ENCODE measurements at regions not wholly inside any gene's neighbourhood (a gene's known extent, or its start where the extent isn't known, plus 50 kb on each side); places are given as distances from the start of the nearest gene placed in this dataset.

DNA sequence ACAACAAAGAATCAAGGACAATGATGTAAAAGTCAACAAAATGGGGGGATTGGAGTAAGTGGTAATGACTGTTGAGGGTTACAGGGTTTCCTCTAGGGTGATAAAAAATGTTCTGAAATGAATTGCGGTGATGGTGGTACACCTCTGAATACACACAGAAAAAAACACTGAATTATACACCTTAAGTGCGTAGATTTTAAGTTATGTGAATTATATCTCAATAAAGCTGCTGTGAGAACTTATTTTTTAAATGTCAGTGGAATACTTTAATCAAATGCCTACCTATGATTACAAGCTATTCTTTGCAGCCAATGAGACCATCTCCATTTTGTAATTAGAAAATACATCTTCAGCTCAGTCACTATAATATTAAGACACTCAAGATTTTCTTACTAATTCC is 53.5 kb downstream of the ZNF608 start:
- Histone ChIP-seq H3K27me3 (ENCODE audit: control insufficient read depth in 1 of 2, insufficient read depth in 2 of 2, low read length in 2 of 2) (no peaks in the 10 kb centered on the region), H3K4me1 (ENCODE audit: control insufficient read depth in 2 of 2, insufficient read depth in 2 of 2, low read length in 1 of 2) (no peaks in the 10 kb centered on the region), H3K4me3 (ENCODE audit: low read depth in 1 of 2, low read length in 2 of 2) (no peak overlapping the region), H3K9me3 (ENCODE audit: control insufficient read depth in 2 of 2, insufficient read depth in 1 of 2, low read depth in 1 of 2, low read length in 1 of 2) (no peaks in the 10 kb centered on the region), H3K27ac (ENCODE audit: low read depth in 2 of 2, low read length in 1 of 2) (no peak overlapping the region), H3K36me3 (ENCODE audit: control insufficient read depth in 2 of 2, insufficient read depth in 2 of 2, low read length in 1 of 2) (no peaks in the 10 kb centered on the region)
- WGBS, 2 donors = 95 to 96% methylated on average over 2 of the region's 2 CpGs

DNA sequence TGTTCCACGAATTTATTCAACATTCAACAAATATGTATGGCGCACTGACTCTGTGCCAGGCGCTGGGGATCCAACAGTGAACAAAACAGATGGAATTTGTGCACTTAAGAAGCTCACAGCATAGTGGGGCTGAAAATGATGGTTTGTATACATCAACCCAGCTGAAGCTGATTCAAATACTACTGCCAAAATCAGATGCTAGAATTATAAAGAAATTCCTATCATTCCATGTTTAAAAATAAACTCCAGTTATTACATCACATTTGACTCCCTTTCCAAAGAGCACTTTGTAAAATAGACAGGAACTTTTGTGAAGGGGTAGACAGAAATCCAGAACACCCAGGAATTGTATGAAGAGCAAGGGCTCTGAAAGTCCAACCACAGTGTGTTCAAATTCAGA is 54.1 kb downstream of the ZNF608 start:
- Histone ChIP-seq H3K4me3 (ENCODE audit: low read depth in 1 of 2, low read length in 2 of 2) (no peak overlapping the region), H3K36me3 (ENCODE audit: control insufficient read depth in 2 of 2, insufficient read depth in 2 of 2, low read length in 1 of 2) (no peaks in the 10 kb centered on the region), H3K4me1 (ENCODE audit: control insufficient read depth in 2 of 2, insufficient read depth in 2 of 2, low read length in 1 of 2) (no peaks in the 10 kb centered on the region), H3K27ac (ENCODE audit: low read depth in 2 of 2, low read length in 1 of 2) (no peak overlapping the region), H3K27me3 (ENCODE audit: control insufficient read depth in 1 of 2, insufficient read depth in 2 of 2, low read length in 2 of 2) (no peaks in the 10 kb centered on the region), H3K9me3 (ENCODE audit: control insufficient read depth in 2 of 2, insufficient read depth in 1 of 2, low read depth in 1 of 2, low read length in 1 of 2) (no peaks in the 10 kb centered on the region)
- 69 to 70% methylated on average over 3 of the region's 3 CpGs for WGBS, 2 donors

DNA sequence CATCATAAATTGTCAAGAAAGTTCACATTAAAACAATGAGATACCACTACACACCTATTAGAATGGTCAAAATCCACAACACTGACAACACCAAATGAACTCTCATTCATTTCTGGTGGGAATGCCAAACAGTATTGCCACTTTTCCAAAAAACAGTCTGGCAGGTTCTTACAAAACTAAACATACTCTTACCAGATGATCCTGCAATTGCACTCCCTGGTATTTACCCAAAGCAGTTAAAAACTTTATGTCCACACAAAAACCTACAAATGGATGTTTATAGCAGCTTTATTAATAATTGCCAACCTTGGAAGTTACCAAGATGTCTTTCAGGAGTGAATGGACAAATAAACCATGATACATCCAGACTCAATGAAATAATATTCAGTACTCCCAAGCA is 56.8 kb downstream of the ZNF608 start:
- no peak overlapping the region for H3K27ac ChIP-seq (ENCODE audit: low read depth in 2 of 2, low read length in 1 of 2)
- no peaks in the 10 kb centered on the region for H3K36me3 ChIP-seq (ENCODE audit: control insufficient read depth in 2 of 2, insufficient read depth in 2 of 2, low read length in 1 of 2)
- no peak overlapping the region for H3K4me3 ChIP-seq (ENCODE audit: low read depth in 1 of 2, low read length in 2 of 2)
- no peaks in the 10 kb centered on the region for H3K9me3 ChIP-seq (ENCODE audit: control insufficient read depth in 2 of 2, insufficient read depth in 1 of 2, low read depth in 1 of 2, low read length in 1 of 2)
- no peaks in the 10 kb centered on the region for H3K27me3 ChIP-seq (ENCODE audit: control insufficient read depth in 1 of 2, insufficient read depth in 2 of 2, low read length in 2 of 2)
- H3K4me1 ChIP-seq (ENCODE audit: control insufficient read depth in 2 of 2, insufficient read depth in 2 of 2, low read length in 1 of 2) = no peaks in the 10 kb centered on the region

DNA sequence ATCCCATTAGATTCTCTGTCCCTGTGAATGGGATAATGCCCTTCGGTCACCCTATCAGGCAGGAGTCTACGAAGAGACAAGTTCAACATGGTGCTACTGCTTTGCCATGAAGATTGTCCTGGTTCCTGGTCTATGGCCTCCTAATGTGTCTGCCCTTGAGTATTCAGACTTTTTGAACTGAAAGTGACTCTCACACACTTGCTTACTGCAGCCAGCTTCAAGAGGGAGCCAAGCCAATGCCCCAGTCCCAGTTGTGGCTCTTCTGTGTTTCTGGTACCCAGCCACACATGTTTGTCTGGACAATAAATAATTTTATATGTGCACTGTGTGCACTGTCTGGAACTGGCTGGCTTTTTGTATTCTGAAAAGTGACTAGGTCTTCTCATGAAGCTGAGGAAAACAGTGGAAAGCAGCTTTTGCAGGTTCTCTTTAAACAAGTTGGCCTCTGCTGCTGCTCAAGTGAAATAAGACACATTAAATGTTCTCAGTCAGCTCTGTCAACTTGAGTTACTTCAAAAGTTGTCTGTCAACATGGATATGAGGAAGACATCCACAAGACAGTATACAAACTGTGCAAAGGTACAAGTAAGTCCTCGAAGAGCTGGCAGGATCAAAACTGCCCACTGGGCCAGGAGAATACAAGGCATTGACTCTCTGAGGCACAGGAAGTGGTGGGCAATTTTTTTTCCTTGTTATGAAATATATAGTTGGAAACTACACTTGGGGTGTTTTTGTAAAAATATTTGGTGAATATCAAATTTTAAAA is 60.0 kb downstream of the ZNF608 start:
- Histone ChIP-seq H3K27ac (ENCODE audit: low read depth in 2 of 2, low read length in 1 of 2) (no peak overlapping the region), H3K4me1 (ENCODE audit: control insufficient read depth in 2 of 2, insufficient read depth in 2 of 2, low read length in 1 of 2) (no peaks in the 10 kb centered on the region), H3K27me3 (ENCODE audit: control insufficient read depth in 1 of 2, insufficient read depth in 2 of 2, low read length in 2 of 2) (no peaks in the 10 kb centered on the region), H3K36me3 (ENCODE audit: control insufficient read depth in 2 of 2, insufficient read depth in 2 of 2, low read length in 1 of 2) (no peaks in the 10 kb centered on the region), H3K9me3 (ENCODE audit: control insufficient read depth in 2 of 2, insufficient read depth in 1 of 2, low read depth in 1 of 2, low read length in 1 of 2) (no peaks in the 10 kb centered on the region), H3K4me3 (ENCODE audit: low read depth in 1 of 2, low read length in 2 of 2) (no peak overlapping the region)
- 85 to 90% methylated on average over 3 of the region's 3 CpGs for WGBS, 2 donors

DNA sequence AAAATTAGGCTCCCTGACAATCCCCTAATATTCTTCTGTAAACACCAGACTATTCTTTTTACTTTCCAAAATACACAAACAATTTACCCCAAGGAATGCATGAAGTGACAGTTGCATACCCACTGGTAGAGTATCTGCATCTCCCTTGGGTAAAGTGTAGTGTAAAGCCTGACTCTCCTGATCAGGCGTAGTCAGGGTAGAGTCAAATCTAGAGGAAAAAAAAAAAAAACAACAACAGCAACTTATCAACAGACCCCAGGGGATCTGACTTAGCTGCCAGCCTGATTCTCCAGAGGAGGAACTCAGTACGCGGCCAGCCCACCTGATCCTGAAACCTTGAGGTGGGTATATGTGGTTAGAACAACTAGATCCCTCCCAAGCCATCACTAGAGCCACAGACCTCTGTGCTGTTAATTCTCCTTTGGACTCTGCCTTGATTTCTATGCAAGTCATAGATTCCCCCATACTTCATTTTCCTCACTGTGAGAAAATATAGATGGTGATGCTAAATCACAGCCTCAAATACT is 61.0 kb downstream of the ZNF608 start:
- Histone ChIP-seq H3K36me3 (ENCODE audit: control insufficient read depth in 2 of 2, insufficient read depth in 2 of 2, low read length in 1 of 2) (no peaks in the 10 kb centered on the region), H3K4me3 (ENCODE audit: low read depth in 1 of 2, low read length in 2 of 2) (no peak overlapping the region), H3K27ac (ENCODE audit: low read depth in 2 of 2, low read length in 1 of 2) (no peak overlapping the region), H3K4me1 (ENCODE audit: control insufficient read depth in 2 of 2, insufficient read depth in 2 of 2, low read length in 1 of 2) (no peaks in the 10 kb centered on the region), H3K9me3 (ENCODE audit: control insufficient read depth in 2 of 2, insufficient read depth in 1 of 2, low read depth in 1 of 2, low read length in 1 of 2) (no peaks in the 10 kb centered on the region), H3K27me3 (ENCODE audit: control insufficient read depth in 1 of 2, insufficient read depth in 2 of 2, low read length in 2 of 2) (no peaks in the 10 kb centered on the region)
- 93 to 96% methylated on average over 3 of the region's 3 CpGs for WGBS, 2 donors

DNA sequence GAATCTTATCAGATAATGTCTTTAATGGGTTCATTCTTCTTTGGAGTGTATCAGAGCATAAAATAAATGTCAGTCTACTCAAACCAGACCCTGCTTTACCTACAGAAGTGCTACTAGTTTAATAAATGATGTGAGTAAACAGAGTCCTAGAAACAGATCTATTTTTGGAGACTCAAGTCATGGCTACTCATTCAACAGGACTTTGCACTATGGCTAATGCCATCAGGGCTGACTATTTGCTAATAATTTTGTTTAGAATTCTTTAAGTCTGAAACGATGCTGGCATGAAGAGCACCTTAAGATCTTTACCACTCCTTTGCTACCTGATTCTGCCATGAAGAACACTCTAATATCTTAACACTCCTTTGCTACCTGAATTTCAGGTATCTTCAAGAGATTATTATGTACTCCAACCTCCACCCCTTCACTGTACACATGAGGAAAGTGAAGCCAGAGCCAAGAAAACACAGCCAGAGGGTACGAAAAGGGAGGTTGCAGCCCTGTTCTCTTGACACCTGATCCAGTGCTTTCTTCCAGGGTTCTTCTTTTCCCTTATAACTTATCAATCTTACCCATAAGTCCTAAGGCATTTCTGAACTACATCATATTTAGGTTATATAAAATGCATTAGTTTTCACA is 62.4 kb downstream of the ZNF608 start:
- H3K4me1 ChIP-seq (ENCODE audit: control insufficient read depth in 2 of 2, insufficient read depth in 2 of 2, low read length in 1 of 2) = no peaks in the 10 kb centered on the region
- H3K36me3 ChIP-seq (ENCODE audit: control insufficient read depth in 2 of 2, insufficient read depth in 2 of 2, low read length in 1 of 2) = no peaks in the 10 kb centered on the region

DNA sequence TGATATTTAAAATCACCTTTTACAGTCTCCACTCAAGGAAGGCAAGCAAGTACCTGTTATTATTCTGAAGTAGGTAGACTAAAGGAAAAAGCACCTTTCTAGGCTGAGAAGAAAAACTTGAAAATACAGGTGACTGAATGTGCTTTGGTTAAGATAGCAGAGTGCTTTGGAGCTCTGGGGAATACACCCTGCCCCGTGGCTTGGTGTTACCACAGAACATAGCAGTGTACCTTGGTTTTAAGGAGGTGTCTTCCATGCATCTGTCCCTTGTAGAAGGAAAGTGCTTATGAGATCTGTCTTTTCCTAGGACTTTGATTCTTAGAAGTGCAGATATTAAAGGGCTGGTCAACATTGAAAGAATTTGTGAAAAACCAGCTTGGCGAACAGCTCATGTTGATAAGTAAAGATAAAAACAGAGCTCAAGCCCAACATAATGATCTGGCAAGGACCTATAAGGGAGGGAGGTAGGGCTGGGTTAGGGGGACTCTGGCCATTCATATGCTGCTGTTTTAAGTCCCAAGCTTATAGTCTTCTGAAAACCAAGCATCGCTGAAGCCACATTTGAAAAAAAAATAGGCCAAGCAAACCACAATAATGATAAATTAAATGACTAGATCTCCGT is 66.8 kb downstream of the ZNF608 start:
- H3K9me3 ChIP-seq (ENCODE audit: control insufficient read depth in 2 of 2, insufficient read depth in 1 of 2, low read depth in 1 of 2, low read length in 1 of 2) = no peaks in the 10 kb centered on the region
- H3K36me3 ChIP-seq (ENCODE audit: control insufficient read depth in 2 of 2, insufficient read depth in 2 of 2, low read length in 1 of 2) = no peaks in the 10 kb centered on the region
- WGBS, 2 donors = 72 to 93% methylated on average over 4 of the region's 4 CpGs
- no peak overlapping the region for H3K27ac ChIP-seq (ENCODE audit: low read depth in 2 of 2, low read length in 1 of 2)
- no peaks in the 10 kb centered on the region for H3K27me3 ChIP-seq (ENCODE audit: control insufficient read depth in 1 of 2, insufficient read depth in 2 of 2, low read length in 2 of 2)
- H3K4me3 ChIP-seq (ENCODE audit: low read depth in 1 of 2, low read length in 2 of 2) = no peak overlapping the region
- H3K4me1 ChIP-seq (ENCODE audit: control insufficient read depth in 2 of 2, insufficient read depth in 2 of 2, low read length in 1 of 2) = peaks cover 0 to 3% of the 10 kb centered on the region in 2 donors

More for the DNA sequence above, 62.4 kb downstream of the ZNF608 start:
- WGBS, 2 donors = 50 to 58% methylated on average over 2 of the region's 2 CpGs
- Histone ChIP-seq H3K9me3 (ENCODE audit: control insufficient read depth in 2 of 2, insufficient read depth in 1 of 2, low read depth in 1 of 2, low read length in 1 of 2) (no peaks in the 10 kb centered on the region), H3K4me3 (ENCODE audit: low read depth in 1 of 2, low read length in 2 of 2) (no peak overlapping the region), H3K27me3 (ENCODE audit: control insufficient read depth in 1 of 2, insufficient read depth in 2 of 2, low read length in 2 of 2) (no peaks in the 10 kb centered on the region), H3K27ac (ENCODE audit: low read depth in 2 of 2, low read length in 1 of 2) (peak overlapping the region in 1 of 2 donors; percentile 27)

DNA sequence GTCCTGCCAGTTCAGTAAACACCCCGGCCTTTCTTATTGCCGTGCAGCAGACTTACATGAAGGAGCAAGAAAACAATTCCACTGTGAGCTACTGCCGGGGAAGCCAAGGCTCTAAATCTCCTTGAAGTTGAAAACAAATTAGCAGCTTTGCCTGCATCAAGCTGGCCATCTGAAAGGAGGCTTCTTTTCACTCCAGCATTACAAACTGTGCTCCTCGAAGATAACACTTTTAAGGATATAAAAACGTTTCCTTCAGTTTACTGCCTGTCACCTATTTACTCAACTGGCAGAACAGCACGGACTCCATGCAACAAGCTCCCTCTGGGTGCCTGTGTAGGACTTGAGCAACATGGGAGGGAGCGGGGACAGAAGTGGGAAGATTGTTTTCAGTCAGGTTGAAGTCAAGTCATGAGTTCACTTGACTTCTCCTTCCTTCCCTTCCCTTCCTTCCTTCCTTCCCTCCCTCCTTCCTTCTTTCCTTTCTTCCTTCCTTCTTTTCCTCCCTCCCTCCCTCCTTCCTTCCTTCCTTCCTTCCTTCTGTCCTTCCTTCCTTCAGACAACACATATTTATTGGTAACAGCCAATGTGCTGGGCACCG is 67.4 kb downstream of the ZNF608 start:
- Histone ChIP-seq H3K27ac (ENCODE audit: low read depth in 2 of 2, low read length in 1 of 2) (peak overlapping the region in 1 of 2 donors; percentile 22), H3K9me3 (ENCODE audit: control insufficient read depth in 2 of 2, insufficient read depth in 1 of 2, low read depth in 1 of 2, low read length in 1 of 2) (no peaks in the 10 kb centered on the region), H3K36me3 (ENCODE audit: control insufficient read depth in 2 of 2, insufficient read depth in 2 of 2, low read length in 1 of 2) (peaks cover 0 to 2% of the 10 kb centered on the region in 2 donors), H3K27me3 (ENCODE audit: control insufficient read depth in 1 of 2, insufficient read depth in 2 of 2, low read length in 2 of 2) (no peaks in the 10 kb centered on the region), H3K4me3 (ENCODE audit: low read depth in 1 of 2, low read length in 2 of 2) (no peak overlapping the region), H3K4me1 (ENCODE audit: control insufficient read depth in 2 of 2, insufficient read depth in 2 of 2, low read length in 1 of 2) (peaks cover 0 to 3% of the 10 kb centered on the region in 2 donors)
- WGBS, 2 donors = 72 to 77% methylated on average over 8 of the region's 8 CpGs

DNA sequence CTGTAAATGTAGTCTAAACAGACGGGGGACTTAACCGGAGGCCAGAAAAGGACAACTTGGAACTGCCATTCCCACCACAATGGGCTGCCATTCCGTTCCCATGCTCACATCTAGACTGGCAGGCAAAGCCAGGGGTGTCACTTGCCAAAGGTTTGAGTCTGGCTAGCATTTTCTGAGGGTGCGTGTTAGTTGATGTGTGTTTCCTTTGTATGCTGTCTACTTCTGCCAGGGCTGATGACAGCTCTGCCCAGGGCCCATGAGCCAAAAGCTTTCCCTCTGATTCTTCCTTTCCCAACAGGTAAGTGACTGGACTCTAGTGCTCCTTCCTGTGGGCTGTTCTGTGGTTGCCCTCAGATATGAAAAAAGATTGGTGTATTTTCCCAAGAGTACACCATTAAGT is 68.0 kb downstream of the ZNF608 start:
- H3K4me3 ChIP-seq (ENCODE audit: low read depth in 1 of 2, low read length in 2 of 2) = no peak overlapping the region
- peak overlapping the region in 1 of 2 donors; percentile 60 for H3K27ac ChIP-seq (ENCODE audit: low read depth in 2 of 2, low read length in 1 of 2)
- no peaks in the 10 kb centered on the region for H3K9me3 ChIP-seq (ENCODE audit: control insufficient read depth in 2 of 2, insufficient read depth in 1 of 2, low read depth in 1 of 2, low read length in 1 of 2)
- H3K36me3 ChIP-seq (ENCODE audit: control insufficient read depth in 2 of 2, insufficient read depth in 2 of 2, low read length in 1 of 2) = peaks cover 0 to 2% of the 10 kb centered on the region in 2 donors
- no peaks in the 10 kb centered on the region for H3K27me3 ChIP-seq (ENCODE audit: control insufficient read depth in 1 of 2, insufficient read depth in 2 of 2, low read length in 2 of 2)
- WGBS, 2 donors = 73 to 76% methylated on average over 4 of the region's 4 CpGs
- H3K4me1 ChIP-seq (ENCODE audit: control insufficient read depth in 2 of 2, insufficient read depth in 2 of 2, low read length in 1 of 2) = peaks cover 0 to 3% of the 10 kb centered on the region in 2 donors

All from esophagus (tissue), 2 donors.